H1 (cell line): ENCODE measurements at regions not wholly inside any gene's neighbourhood (a gene's known extent, or its start where the extent isn't known, plus 50 kb on each side); places are given as distances from the start of the nearest gene placed in this dataset.

Experiments
- TF ChIP-seq, protein P1 (sequence below): fragments of 300-600 bp; sonication (generic); IDR thresholded peaks from 2 replicates; pipeline ENCODE4 v1.7.1; 2012; ENCODE audit warnings: low read length, moderate library complexity, mild to moderate bottlenecking, inconsistent platforms; ENCODE audit not compliant: insufficient replicate concordance

DNA sequence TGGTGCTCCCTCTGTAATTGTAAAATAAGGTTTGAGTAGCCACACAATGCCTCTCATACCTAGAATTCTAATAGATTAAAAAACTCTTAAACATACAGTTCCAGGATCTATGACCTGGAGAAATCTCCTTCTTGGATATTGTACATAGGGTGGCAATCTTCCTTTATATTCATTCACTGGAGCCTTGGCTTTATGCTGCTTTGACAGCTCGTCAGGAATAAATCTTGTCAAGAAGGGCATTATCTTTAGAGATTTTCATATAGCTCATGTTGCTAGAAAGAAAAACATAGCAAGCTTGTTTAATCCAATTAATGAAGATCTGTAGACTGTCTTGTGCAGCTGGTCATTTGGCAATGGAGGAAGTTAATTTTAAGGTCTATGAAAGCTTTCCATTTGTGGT is 131.1 kb downstream of the PYDC2 start (continued):
- TF ChIP-seq, protein P1, sequence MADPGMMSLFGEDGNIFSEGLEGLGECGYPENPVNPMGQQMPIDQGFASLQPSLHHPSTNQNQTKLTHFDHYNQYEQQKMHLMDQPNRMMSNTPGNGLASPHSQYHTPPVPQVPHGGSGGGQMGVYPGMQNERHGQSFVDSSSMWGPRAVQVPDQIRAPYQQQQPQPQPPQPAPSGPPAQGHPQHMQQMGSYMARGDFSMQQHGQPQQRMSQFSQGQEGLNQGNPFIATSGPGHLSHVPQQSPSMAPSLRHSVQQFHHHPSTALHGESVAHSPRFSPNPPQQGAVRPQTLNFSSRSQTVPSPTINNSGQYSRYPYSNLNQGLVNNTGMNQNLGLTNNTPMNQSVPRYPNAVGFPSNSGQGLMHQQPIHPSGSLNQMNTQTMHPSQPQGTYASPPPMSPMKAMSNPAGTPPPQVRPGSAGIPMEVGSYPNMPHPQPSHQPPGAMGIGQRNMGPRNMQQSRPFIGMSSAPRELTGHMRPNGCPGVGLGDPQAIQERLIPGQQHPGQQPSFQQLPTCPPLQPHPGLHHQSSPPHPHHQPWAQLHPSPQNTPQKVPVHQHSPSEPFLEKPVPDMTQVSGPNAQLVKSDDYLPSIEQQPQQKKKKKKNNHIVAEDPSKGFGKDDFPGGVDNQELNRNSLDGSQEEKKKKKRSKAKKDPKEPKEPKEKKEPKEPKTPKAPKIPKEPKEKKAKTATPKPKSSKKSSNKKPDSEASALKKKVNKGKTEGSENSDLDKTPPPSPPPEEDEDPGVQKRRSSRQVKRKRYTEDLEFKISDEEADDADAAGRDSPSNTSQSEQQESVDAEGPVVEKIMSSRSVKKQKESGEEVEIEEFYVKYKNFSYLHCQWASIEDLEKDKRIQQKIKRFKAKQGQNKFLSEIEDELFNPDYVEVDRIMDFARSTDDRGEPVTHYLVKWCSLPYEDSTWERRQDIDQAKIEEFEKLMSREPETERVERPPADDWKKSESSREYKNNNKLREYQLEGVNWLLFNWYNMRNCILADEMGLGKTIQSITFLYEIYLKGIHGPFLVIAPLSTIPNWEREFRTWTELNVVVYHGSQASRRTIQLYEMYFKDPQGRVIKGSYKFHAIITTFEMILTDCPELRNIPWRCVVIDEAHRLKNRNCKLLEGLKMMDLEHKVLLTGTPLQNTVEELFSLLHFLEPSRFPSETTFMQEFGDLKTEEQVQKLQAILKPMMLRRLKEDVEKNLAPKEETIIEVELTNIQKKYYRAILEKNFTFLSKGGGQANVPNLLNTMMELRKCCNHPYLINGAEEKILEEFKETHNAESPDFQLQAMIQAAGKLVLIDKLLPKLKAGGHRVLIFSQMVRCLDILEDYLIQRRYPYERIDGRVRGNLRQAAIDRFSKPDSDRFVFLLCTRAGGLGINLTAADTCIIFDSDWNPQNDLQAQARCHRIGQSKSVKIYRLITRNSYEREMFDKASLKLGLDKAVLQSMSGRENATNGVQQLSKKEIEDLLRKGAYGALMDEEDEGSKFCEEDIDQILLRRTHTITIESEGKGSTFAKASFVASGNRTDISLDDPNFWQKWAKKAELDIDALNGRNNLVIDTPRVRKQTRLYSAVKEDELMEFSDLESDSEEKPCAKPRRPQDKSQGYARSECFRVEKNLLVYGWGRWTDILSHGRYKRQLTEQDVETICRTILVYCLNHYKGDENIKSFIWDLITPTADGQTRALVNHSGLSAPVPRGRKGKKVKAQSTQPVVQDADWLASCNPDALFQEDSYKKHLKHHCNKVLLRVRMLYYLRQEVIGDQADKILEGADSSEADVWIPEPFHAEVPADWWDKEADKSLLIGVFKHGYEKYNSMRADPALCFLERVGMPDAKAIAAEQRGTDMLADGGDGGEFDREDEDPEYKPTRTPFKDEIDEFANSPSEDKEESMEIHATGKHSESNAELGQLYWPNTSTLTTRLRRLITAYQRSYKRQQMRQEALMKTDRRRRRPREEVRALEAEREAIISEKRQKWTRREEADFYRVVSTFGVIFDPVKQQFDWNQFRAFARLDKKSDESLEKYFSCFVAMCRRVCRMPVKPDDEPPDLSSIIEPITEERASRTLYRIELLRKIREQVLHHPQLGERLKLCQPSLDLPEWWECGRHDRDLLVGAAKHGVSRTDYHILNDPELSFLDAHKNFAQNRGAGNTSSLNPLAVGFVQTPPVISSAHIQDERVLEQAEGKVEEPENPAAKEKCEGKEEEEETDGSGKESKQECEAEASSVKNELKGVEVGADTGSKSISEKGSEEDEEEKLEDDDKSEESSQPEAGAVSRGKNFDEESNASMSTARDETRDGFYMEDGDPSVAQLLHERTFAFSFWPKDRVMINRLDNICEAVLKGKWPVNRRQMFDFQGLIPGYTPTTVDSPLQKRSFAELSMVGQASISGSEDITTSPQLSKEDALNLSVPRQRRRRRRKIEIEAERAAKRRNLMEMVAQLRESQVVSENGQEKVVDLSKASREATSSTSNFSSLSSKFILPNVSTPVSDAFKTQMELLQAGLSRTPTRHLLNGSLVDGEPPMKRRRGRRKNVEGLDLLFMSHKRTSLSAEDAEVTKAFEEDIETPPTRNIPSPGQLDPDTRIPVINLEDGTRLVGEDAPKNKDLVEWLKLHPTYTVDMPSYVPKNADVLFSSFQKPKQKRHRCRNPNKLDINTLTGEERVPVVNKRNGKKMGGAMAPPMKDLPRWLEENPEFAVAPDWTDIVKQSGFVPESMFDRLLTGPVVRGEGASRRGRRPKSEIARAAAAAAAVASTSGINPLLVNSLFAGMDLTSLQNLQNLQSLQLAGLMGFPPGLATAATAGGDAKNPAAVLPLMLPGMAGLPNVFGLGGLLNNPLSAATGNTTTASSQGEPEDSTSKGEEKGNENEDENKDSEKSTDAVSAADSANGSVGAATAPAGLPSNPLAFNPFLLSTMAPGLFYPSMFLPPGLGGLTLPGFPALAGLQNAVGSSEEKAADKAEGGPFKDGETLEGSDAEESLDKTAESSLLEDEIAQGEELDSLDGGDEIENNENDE = no peak
